ENCODE measurements at regions not wholly inside any gene's neighbourhood (a gene's known extent, or its start where the extent isn't known, plus 50 kb on each side); places are given as distances from the start of the nearest gene placed in this dataset.
"Not testable (repeated sequence)": the region's sequence is repeated elsewhere in the genome, so short reads cannot be mapped to it uniquely, and the experiment has no call there.

- not testable (repeated sequence) for DNase-seq
These were observed 112.6 kb downstream of the CRLF3 start for GRCh38 chr17:30711626-30712507.

GRCh38 chr17:30711176-30711575, 113.3 kb downstream of the CRLF3 start:
- DNase-seq: not testable (repeated sequence)

- not testable (repeated sequence) for DNase-seq
These were observed 114.0 kb downstream of the CRLF3 start for GRCh38 chr17:30710276-30711088.

- DNase-seq: not testable (repeated sequence)
These were observed 114.8 kb downstream of the CRLF3 start for GRCh38 chr17:30709561-30710275.

GRCh38 chr17:30709096-30709495, 115.4 kb downstream of the CRLF3 start:
- not testable (repeated sequence) for DNase-seq

- DNase-seq: peak; percentile 62
These were observed 116.0 kb downstream of the CRLF3 start for GRCh38 chr17:30708241-30709078.

GRCh38 chr17:30707724-30708240, 116.7 kb downstream of the CRLF3 start:
- peak; percentile 38 for DNase-seq

GRCh38 chr17:30706461-30707335, 117.8 kb downstream of the CRLF3 start:
- not testable (repeated sequence) for DNase-seq

GRCh38 chr17:30706004-30706403, 118.5 kb downstream of the CRLF3 start:
- DNase-seq: not testable (repeated sequence)

- DNase-seq: no peak
These were observed 122.9 kb downstream of the CRLF3 start for GRCh38 chr17:30701498-30701989.

GRCh38 chr17:30700833-30701232, 123.7 kb downstream of the CRLF3 start:
- not testable (repeated sequence) for DNase-seq

- DNase-seq: peak; percentile 70
These were observed 126.7 kb downstream of the CRLF3 start for GRCh38 chr17:30697619-30698460.

GRCh38 chr17:30696234-30696633, 128.3 kb downstream of the CRLF3 start:
- DNase-seq: no peak

GRCh38 chr17:30695265-30695811, 129.2 kb downstream of the CRLF3 start:
- not testable (repeated sequence) for DNase-seq

GRCh38 chr17:30693772-30694171, 130.7 kb downstream of the CRLF3 start:
- peak; percentile 25 for DNase-seq

- not testable (repeated sequence) for DNase-seq
These were observed 135.1 kb downstream of the CRLF3 start for GRCh38 chr17:30689266-30690000.

GRCh38 chr17:30686538-30687479, 137.7 kb downstream of the CRLF3 start:
- not testable (repeated sequence) for DNase-seq
